Testis (tissue), 2 donors: ENCODE measurements at regions not wholly inside any gene's neighbourhood (a gene's known extent, or its start where the extent isn't known, plus 50 kb on each side); places are given as distances from the start of the nearest gene placed in this dataset.

ENCODE experiments used
- CTCF ChIP-seq, 3 experiments: fragments of 450-650 bp in 2 of 3; fragments of 200-600 bp in 1 of 3; sonication (generic) in 1 of 3; IDR thresholded peaks; one replicate each; pipeline ENCODE4 v1.5.1; 2016 to 2019; ENCODE audit warnings: antibody characterized with exemption in 3 of 3, mild to moderate bottlenecking in 2 of 3, moderate library complexity in 1 of 3
- POLR2A ChIP-seq: fragments of 450-650 bp; IDR thresholded peaks from one replicate; pipeline ENCODE4 v1.6.1; 2017; ENCODE audit warnings: antibody characterized with exemption, mild to moderate bottlenecking, moderate library complexity

- no peak for TF ChIP-seq CTCF (IDR thresholded peaks at IDR 0.05)
- TF ChIP-seq POLR2A: no peak
Observed at GRCh38 chr12:90859591-90859990, 95.4 kb downstream of the CCER1 start.
